GM20000 (cell line): ENCODE measurements at regions not wholly inside any gene's neighbourhood (a gene's known extent, or its start where the extent isn't known, plus 50 kb on each side); places are given as distances from the start of the nearest gene placed in this dataset.

Source experiments
- DNase-seq: peaks from one replicate; pipeline ENCODE4 v3.0.0; 2012; ENCODE audit warnings: low spot score
- CTCF ChIP-seq: IDR thresholded peaks from 2 replicates; pipeline ENCODE4 v1.5.1; 2012; ENCODE audit warnings: mild to moderate bottlenecking, control low read depth; ENCODE audit errors: extremely low read depth, missing control alignments

DNA sequence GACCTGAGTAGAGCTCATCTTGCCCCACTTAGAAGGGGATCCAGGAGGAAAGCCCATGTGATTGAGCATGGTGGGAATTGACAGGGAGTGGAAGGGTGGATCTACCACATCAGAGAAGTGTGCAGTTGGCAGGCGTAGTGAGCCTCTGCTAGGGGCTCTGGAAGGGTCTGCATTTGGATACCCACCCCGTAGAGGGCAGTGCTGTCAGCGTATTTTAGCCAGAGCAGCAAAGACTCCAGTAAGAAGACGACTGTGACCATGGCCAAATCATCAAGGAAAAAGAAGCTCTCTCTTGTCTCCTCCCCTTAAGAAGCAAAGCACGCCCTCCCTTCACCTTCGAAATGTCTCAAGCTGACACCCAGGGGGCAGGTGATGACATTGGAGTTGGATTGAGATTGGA, 68.8 kb upstream of the INHBA start:
- DNase-seq = no peak
- no peak for TF ChIP-seq CTCF

GRCh38 chr7:41769162-41769561, 66.3 kb upstream of the INHBA start:
- TF ChIP-seq CTCF = no peak
- no peak for DNase-seq

DNA sequence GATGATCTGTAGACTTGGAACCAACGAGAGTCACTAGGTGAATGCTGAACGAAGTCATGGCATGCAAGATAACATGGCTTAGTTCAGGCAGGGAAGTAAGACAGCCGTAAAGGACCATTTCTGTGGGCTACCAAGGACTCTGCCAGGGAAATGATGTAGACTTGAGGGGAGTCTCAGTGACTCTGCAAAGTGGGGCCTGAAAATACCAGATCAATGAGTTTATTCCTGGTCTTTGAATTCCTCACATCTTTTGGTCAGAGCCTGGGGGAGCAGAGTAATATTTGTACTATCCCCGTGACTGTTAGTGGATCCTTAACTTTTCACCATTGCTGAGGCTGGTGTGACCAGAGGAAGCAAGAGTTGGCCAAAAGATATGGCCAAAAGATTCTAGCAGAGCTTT, 60.7 kb upstream of the INHBA start:
- TF ChIP-seq CTCF = no peak
- no peak for DNase-seq

DNA sequence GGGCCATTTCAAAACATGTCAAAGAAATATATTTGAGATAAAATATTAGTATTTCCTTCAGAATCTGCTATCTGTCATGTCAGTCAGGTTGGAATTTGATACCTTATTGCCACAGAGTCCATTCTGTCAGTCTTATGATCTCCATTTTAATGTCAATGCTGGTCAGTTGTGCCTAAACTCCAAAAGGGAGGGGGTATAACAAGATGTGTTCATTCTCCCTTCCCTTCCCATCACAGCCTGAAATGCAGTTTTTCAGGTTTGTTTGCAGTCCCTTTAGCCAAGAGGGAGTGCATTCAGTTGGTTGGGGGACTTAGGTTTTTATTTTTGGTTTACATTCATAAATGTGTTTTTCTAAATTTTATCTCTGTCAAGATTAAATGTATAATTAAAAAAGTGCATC, 59.8 kb upstream of the INHBA start:
- no peak for TF ChIP-seq CTCF
- DNase-seq = no peak

DNA sequence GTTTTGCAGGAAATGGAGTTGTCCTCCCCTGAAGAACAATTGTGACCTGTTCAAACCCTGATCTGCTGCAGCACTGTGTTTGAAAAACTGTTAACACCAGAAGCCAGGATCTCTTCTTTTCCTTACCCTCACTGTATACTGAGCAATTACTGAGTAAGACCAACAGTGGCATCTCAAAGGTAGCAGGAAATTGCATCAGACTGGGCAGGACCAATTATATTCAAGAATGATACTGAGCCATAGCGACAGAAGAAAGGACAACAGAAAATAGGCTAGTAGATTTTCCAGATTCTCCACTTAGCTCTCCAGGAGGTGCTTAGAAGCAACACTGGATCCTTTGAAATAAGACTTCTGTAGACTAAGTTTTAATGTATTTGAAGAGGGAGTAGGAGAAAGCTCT, 57.4 kb upstream of the INHBA start:
- DNase-seq = no peak
- no peak for TF ChIP-seq CTCF

- no peak for TF ChIP-seq CTCF
- no peak for DNase-seq
Observed at GRCh38 chr7:41758321-41758720, 55.4 kb upstream of the INHBA start.

DNA sequence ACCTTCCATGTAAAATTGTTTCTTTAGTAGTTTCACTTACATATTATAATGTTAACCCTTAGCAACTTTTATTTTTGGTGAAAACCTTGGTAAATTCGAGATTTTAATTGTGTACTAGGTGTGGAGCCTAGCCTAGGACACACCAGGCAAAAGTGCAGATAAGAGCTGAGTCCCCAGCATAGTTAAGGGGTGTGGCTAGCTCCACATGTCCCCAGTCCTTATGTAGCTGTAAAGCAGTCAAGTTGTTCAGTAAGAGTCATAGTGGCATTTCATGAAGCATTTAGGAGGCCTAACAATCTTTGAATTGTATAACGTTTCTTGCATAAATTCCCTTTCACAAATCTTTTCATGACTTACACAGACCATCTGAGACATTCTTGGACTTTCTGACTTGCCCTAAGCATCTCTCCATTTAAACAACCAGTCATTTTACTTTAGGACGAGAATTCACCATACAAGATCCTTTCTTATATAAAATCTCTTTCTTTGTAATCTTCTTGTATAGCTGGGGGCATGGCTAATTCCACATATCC, 53.8 kb upstream of the INHBA start:
- TF ChIP-seq CTCF = no peak
- DNase-seq = no peak
